Superior temporal gyrus (tissue), 1 donor: ENCODE measurements at regions not wholly inside any gene's neighbourhood (a gene's known extent, or its start where the extent isn't known, plus 50 kb on each side); places are given as distances from the start of the nearest gene placed in this dataset.

ENCODE experiments used
- DNase-seq: peaks from one replicate; pipeline ENCODE4 v3.0.0-alpha.2; 2016; ENCODE audit errors: extremely low spot score

- no peak for DNase-seq
These were observed 177.1 kb downstream of the FGF13 start for GRCh38 chrX:138534410-138534809.

- DNase-seq, result peak; percentile 34
These were observed 192.2 kb downstream of the FGF13 start for GRCh38 chrX:138519296-138519695.

- DNase-seq, result no peak
These were observed 207.2 kb downstream of the FGF13 start for GRCh38 chrX:138504273-138504672.

- DNase-seq, result no peak
These were observed 219.1 kb downstream of the FGF13 start for GRCh38 chrX:138492371-138492770.

- DNase-seq, result no peak
These were observed 223.7 kb downstream of the FGF13 start for GRCh38 chrX:138487866-138488265.

- no peak for DNase-seq
These were observed 225.8 kb downstream of the FGF13 start for GRCh38 chrX:138485767-138486166.

- DNase-seq, result no peak
These were observed 226.3 kb downstream of the FGF13 start for GRCh38 chrX:138485224-138485623.

GRCh38 chrX:138484451-138484850, 227.1 kb downstream of the FGF13 start:
- no peak for DNase-seq

- no peak for DNase-seq
These were observed 229.9 kb downstream of the FGF13 start for GRCh38 chrX:138481649-138482048.

- no peak for DNase-seq
These were observed 248.0 kb downstream of the FGF13 start for GRCh38 chrX:138463476-138463875.
